NOMO-1 treated with dmso at 0.1 percent for 144 hours (cell line): ENCODE measurements at regions not wholly inside any gene's neighbourhood (a gene's known extent, or its start where the extent isn't known, plus 50 kb on each side); places are given as distances from the start of the nearest gene placed in this dataset.
"Not testable (repeated sequence)": the region's sequence is repeated elsewhere in the genome, so short reads cannot be mapped to it uniquely, and the experiment has no call there.

Experiments
- DNase-seq: peaks from one replicate; lab custom pipeline; 2025; ENCODE audit not compliant: unreplicated experiment; lab: John Stamatoyannopoulos, UW

- not testable (repeated sequence) for DNase-seq
These were observed 85.1 kb upstream of the MAP4 start for GRCh38 chr3:48101301-48101650.

- DNase-seq: no peak
These were observed 76.1 kb upstream of the MAP4 start for GRCh38 chr3:48092270-48092669.

GRCh38 chr3:48090166-48090939 is 74.1 kb upstream of the MAP4 start:
- no peak for DNase-seq

GRCh38 chr3:48088749-48089466 is 72.7 kb upstream of the MAP4 start:
- peak; percentile 91 for DNase-seq

GRCh38 chr3:48088056-48088748 is 72.0 kb upstream of the MAP4 start:
- no peak for DNase-seq

- no peak for DNase-seq
These were observed 70.5 kb upstream of the MAP4 start for GRCh38 chr3:48086705-48087104.

- DNase-seq: no peak
These were observed 68.7 kb upstream of the MAP4 start for GRCh38 chr3:48084929-48085328.

GRCh38 chr3:48084170-48084569 is 68.0 kb upstream of the MAP4 start:
- DNase-seq: no peak

- no peak for DNase-seq
These were observed 66.5 kb upstream of the MAP4 start for GRCh38 chr3:48082580-48083184.

GRCh38 chr3:48077815-48078214 is 61.6 kb upstream of the MAP4 start:
- DNase-seq: no peak

- DNase-seq: no peak
These were observed 53.8 kb upstream of the MAP4 start for GRCh38 chr3:48070030-48070429.

GRCh38 chr3:48069339-48069738 is 53.1 kb upstream of the MAP4 start:
- DNase-seq: no peak

- DNase-seq: no peak
These were observed 52.7 kb upstream of the MAP4 start for GRCh38 chr3:48068886-48069285.

- DNase-seq: not testable (repeated sequence)
These were observed 52.1 kb upstream of the MAP4 start for GRCh38 chr3:48068320-48068719.

GRCh38 chr3:48067271-48067670 is 51.1 kb upstream of the MAP4 start:
- DNase-seq: no peak
